Vagina (tissue), 2 donors: ENCODE measurements at regions not wholly inside any gene's neighbourhood (a gene's known extent, or its start where the extent isn't known, plus 50 kb on each side); places are given as distances from the start of the nearest gene placed in this dataset.
A peak's percentile ranks its signal among the peaks of the same experiment; 100 is the strongest.

Experiments used
- DNase-seq, 2 donors: peaks; one replicate each; pipeline ENCODE4 v3.0.0-alpha.2; 2017; ENCODE audit errors: extremely low spot score in 2 of 2
- H3K27ac ChIP-seq: fragments of 200-600 bp; sonication (generic); one replicate; pipeline ENCODE4 v1.5.1; 2019
- H3K27me3 ChIP-seq: fragments of 200-600 bp; sonication (generic); one replicate; pipeline ENCODE4 v1.5.1; 2019
- H3K36me3 ChIP-seq, 2 donors: fragments of 200-600 bp; sonication (generic); one replicate each; pipeline ENCODE4 v1.5.1; 2017 to 2019
- H3K4me1 ChIP-seq: fragments of 200-600 bp; sonication (generic); one replicate; pipeline ENCODE4 v1.5.1; 2019
- H3K4me3 ChIP-seq, 2 donors: fragments of 200-600 bp; sonication (generic); 1 replicate in 1 of 2; 2 replicates in 1 of 2; pipeline ENCODE4 v1.5.1; 2016 to 2019
- H3K9me3 ChIP-seq: fragments of 200-600 bp; sonication (generic); one replicate; pipeline ENCODE4 v1.5.1; 2019
- CTCF ChIP-seq, 3 experiments: fragments of 450-650 bp in 2 of 3; fragments of 200-600 bp in 1 of 3; sonication (generic) in 1 of 3; IDR thresholded peaks; one replicate each; pipeline ENCODE4 v1.5.1; 2017 to 2019; ENCODE audit warnings: antibody characterized with exemption in 3 of 3, mild to moderate bottlenecking in 2 of 3, moderate library complexity in 2 of 3
- POLR2A ChIP-seq, 2 donors: fragments of 450-650 bp; IDR thresholded peaks; one replicate each; pipeline ENCODE4 v1.6.1; 2017; ENCODE audit warnings: antibody characterized with exemption in 2 of 2, mild to moderate bottlenecking in 2 of 2, moderate library complexity in 2 of 2
- POLR2AphosphoS5 ChIP-seq, 2 donors: sonication (generic); formaldehyde crosslinking; IDR thresholded peaks; one replicate each; pipeline ENCODE4 v1.9.0; 2017; ENCODE audit warnings: antibody characterized with exemption in 2 of 2, mild to moderate bottlenecking in 2 of 2, low read depth in 1 of 2; ENCODE audit not compliant: insufficient read depth in 1 of 2
- intact Hi-C: fragments of 100-400 bp; cut with DNase I; formaldehyde crosslinking; loops from one replicate; pipeline ENCODE4 v1.15.1; 2023

DNA sequence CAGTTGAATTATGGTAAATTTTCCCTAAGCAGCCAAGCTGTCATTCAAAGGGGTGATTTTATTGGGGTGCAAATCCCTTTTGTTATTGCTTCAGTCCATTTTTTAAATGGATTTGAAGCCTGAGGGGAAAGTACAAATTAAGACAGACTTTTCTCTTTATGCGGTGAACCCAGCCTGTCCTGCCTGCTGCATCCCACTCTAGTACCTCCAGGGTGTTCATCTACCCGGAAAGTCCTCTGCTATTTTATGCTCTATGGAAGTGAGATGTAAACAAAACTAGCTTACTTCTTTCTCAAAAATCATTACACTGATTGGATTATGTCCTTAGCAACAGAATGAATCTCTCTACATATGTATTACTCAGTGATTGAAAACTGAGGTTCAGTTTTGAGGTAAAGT lies 1088.9 kb upstream of the CITED2 start:
- Histone ChIP-seq H3K27ac (peak overlapping the region; percentile 47), H3K27me3 (no peaks in the 10 kb centered on the region), H3K9me3 (no peaks in the 10 kb centered on the region), H3K4me1 (peaks cover 29% of the 10 kb centered on the region), H3K4me3 (no peak overlapping the region), H3K36me3 (no peaks in the 10 kb centered on the region)
- intact Hi-C loops: no loop called here
- DNase-seq: no peak
- no peak for TF ChIP-seq POLR2AphosphoS5 (IDR thresholded peaks at IDR 0.05; ENCODE audit: insufficient read depth in 1 of 2, low read depth in 1 of 2)
- no peak for TF ChIP-seq POLR2A (IDR thresholded peaks at IDR 0.05)
- no peak for TF ChIP-seq CTCF (IDR thresholded peaks at IDR 0.05)

GRCh38 chr6:140462453-140463311 lies 1088.2 kb upstream of the CITED2 start:
- no peak overlapping the region for H3K4me3 ChIP-seq
- peaks cover 29% of the 10 kb centered on the region for H3K4me1 ChIP-seq
- peak overlapping the region; percentile 47 for H3K27ac ChIP-seq
- DNase-seq: no peak
- intact Hi-C loops: no loop called here
- H3K36me3 ChIP-seq: no peaks in the 10 kb centered on the region
- no peaks in the 10 kb centered on the region for H3K9me3 ChIP-seq
- peak; percentile 22 to 79 for TF ChIP-seq POLR2AphosphoS5 (IDR thresholded peaks at IDR 0.05; ENCODE audit: insufficient read depth in 1 of 2, low read depth in 1 of 2)
- no peak for TF ChIP-seq POLR2A (IDR thresholded peaks at IDR 0.05)
- no peaks in the 10 kb centered on the region for H3K27me3 ChIP-seq

DNA sequence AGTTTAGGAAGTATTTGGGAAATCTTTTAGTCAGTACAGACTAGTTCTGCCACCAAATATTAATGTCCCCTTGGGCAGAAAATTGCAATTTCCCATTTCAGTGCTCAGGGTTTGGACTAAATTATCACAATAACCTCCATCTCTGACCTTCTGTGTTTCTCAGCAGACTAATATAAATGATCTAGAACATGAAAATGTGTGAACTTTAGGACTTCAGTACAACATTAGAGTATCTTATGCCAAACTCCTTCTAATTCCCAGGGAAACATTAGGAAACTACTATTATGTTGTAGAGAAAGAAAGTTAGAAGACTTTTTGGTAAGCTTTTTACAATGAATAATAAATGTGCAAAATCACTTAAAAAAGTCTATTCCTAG lies 1087.6 kb upstream of the CITED2 start:
- intact Hi-C loops: no loop called here

GRCh38 chr6:140460267-140460666 lies 1085.8 kb upstream of the CITED2 start:
- Histone ChIP-seq H3K9me3 (no peaks in the 10 kb centered on the region), H3K4me1 (peaks cover 29% of the 10 kb centered on the region), H3K36me3 (no peaks in the 10 kb centered on the region), H3K27me3 (no peaks in the 10 kb centered on the region), H3K4me3 (no peak overlapping the region), H3K27ac (no peak overlapping the region)
- TF ChIP-seq POLR2AphosphoS5 (IDR thresholded peaks at IDR 0.05; ENCODE audit: insufficient read depth in 1 of 2, low read depth in 1 of 2) (no peak), CTCF (IDR thresholded peaks at IDR 0.05) (no peak), POLR2A (IDR thresholded peaks at IDR 0.05) (no peak)
- DNase-seq: no peak
- intact Hi-C loops: no loop called here

More for the DNA sequence above, 1087.6 kb upstream of the CITED2 start:
- no peak overlapping the region for H3K4me3 ChIP-seq
- H3K4me1 ChIP-seq: peaks cover 29% of the 10 kb centered on the region
- no peaks in the 10 kb centered on the region for H3K36me3 ChIP-seq
- TF ChIP-seq CTCF (IDR thresholded peaks at IDR 0.05) (no peak), POLR2A (IDR thresholded peaks at IDR 0.05) (no peak), POLR2AphosphoS5 (IDR thresholded peaks at IDR 0.05; ENCODE audit: insufficient read depth in 1 of 2, low read depth in 1 of 2) (no peak)
- no peaks in the 10 kb centered on the region for H3K27me3 ChIP-seq
- H3K9me3 ChIP-seq: no peaks in the 10 kb centered on the region
- no peak for DNase-seq
- peak overlapping the region; percentile 47 for H3K27ac ChIP-seq

- TF ChIP-seq POLR2A (IDR thresholded peaks at IDR 0.05) (no peak), CTCF (IDR thresholded peaks at IDR 0.05) (no peak), POLR2AphosphoS5 (IDR thresholded peaks at IDR 0.05; ENCODE audit: insufficient read depth in 1 of 2, low read depth in 1 of 2) (no peak)
- intact Hi-C loops: no loop called here
Observed at GRCh38 chr6:140459209-140459608, 1084.8 kb upstream of the CITED2 start.

More at GRCh38 chr6:140459209-140459608, 1084.8 kb upstream of the CITED2 start:
- H3K36me3 ChIP-seq: no peaks in the 10 kb centered on the region
- H3K27ac ChIP-seq: no peak overlapping the region
- no peak for DNase-seq
- no peak overlapping the region for H3K4me3 ChIP-seq
- H3K27me3 ChIP-seq: no peaks in the 10 kb centered on the region
- H3K4me1 ChIP-seq: peaks cover 29% of the 10 kb centered on the region
- H3K9me3 ChIP-seq: no peaks in the 10 kb centered on the region
